ENCODE measurements at regions not wholly inside any gene's neighbourhood (a gene's known extent, or its start where the extent isn't known, plus 50 kb on each side); places are given as distances from the start of the nearest gene placed in this dataset.
A peak's percentile ranks its signal among the peaks of the same experiment; 100 is the strongest.
"Not testable (repeated sequence)": the region's sequence is repeated elsewhere in the genome, so short reads cannot be mapped to it uniquely, and the experiment has no call there.

DNA sequence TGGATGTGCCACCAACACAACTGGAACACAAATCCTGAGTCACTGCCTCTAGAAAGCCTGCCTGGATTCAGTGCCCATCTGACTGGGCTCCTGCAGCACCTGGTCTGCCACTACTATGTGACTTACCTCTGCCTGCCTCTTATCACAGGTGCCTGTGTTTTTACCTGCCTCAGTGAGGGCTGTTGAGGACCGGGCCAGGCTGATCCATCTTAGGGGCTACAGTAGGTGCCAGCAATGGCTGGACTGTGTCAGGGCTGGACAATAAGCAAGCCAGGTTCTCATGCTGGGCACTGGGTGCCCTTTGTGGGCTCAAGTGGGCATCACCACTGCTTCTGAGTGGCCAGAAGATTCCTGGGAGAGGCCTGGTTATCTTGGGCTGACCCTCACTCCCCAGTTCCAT, 948.6 kb upstream of the TPTE start:
- not testable (repeated sequence) for DNase-seq

DNA sequence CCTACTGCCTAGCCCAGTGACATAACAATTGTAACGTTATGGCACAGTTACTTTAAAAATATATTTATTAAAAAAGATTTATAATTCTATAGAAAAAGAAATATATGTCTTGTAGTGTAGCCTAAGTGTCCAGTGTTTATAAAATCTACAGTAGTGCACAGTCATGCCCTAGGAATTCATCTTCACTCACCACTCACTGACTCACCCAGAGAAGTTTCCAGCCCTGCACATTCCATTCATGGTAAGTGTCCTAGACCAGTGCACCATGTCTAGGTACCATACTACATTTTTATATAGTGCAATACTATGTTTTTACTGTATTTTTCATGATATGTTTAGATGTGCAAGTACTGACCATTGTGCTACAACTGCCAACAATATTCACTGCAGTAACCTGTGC, 947.9 kb upstream of the TPTE start:
- not testable (repeated sequence) for DNase-seq

DNA sequence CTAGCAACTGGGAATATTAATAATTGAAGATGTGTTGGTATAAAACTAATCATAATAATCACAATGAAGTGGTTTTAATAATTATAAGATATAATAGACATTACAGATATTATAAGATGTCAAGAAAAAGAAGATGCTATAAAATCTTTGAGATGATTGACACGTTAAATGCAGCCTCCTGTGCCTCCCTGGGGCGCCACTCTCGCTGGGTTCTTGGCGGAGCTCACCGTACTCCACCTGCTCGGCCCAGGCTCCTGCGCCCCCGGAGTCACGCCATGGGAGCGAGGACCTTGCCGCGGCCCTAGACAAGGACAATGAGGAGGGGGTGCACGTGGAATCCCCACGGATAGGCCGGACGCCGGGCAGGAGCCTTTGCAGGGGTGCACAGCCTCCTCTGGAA, 942.1 kb upstream of the TPTE start:
- DNase-seq, result not testable (repeated sequence)

DNA sequence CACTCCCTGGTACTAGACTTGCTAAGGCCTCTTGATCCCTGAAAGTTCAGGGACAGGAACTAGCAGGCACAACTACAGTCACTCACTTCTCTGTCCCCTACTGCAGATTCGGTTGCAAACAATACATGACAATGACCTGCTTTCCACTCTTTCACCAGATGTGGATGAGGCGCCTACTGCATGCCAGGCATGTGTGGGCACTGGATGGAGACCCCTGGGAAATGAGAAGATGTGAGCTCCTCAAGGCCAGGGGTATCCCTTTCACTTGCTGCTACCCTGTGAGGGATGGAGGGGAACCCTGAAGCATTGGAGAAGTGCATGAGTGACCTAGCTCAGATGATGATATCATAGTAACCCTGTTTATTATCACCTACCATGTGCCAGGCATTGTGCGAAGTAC, 933.4 kb upstream of the TPTE start:
- not testable (repeated sequence) for DNase-seq

DNA sequence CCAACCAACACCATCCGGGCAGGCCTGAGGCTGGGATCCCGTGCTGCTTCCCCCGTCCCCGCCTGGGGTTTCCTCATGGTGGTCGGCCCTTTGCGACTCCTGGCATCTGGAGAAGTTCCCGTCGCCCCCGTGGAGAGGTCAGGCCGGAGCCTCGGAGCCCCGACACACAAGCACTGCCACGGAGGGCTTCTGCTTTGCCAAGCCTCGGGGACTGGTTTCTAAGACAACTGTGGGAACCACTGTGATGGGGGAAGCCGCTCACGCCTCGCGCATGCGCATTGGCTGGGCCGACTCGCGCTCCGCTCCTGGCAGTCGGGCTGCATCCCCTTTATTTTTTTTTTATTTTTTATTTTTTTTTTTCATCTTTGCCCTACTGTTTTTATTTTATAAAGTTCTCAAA, 928.8 kb upstream of the TPTE start:
- DNase-seq, result not testable (repeated sequence)

DNA sequence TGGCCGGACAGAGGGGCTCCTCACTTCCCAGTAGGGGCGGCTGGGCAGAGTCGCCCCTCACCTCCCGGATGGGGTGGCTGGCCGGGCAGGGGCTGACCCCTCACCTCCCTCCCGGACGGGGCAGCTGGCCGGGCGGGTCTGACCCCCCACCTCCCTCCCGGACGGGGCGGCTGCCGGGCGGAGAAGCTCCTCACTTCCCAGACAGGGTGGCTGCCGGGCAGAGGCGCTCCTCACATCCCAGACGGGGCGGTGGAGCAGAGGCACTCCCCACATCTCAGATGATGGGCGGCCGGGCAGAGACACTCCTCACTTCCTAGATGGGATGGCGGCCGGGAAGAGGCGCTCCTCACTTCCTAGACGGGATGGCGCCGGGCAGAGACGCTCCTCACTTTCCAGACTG, 927.7 kb upstream of the TPTE start:
- DNase-seq, result not testable (repeated sequence)

DNA sequence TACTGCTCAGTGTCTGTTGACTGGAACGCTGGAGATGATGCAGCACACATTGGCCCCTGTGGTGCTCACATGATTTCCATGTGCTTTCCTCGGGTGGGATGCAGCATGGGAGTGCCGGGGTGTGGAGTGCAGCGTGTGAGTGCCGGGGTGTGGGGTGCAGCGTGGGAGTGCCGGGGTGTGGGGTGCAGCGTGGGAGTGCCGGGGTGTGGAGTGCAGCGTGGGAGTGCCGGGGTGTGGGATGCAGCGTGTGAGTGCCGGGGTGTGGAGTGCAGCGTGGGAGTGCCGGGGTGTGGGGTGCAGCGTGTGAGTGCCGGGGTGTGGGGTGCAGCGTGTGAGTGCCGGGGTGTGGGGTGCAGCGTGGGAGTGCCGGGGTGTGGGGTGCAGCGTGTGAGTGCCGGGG, 907.4 kb upstream of the TPTE start:
- DNase-seq, result not testable (repeated sequence)

DNA sequence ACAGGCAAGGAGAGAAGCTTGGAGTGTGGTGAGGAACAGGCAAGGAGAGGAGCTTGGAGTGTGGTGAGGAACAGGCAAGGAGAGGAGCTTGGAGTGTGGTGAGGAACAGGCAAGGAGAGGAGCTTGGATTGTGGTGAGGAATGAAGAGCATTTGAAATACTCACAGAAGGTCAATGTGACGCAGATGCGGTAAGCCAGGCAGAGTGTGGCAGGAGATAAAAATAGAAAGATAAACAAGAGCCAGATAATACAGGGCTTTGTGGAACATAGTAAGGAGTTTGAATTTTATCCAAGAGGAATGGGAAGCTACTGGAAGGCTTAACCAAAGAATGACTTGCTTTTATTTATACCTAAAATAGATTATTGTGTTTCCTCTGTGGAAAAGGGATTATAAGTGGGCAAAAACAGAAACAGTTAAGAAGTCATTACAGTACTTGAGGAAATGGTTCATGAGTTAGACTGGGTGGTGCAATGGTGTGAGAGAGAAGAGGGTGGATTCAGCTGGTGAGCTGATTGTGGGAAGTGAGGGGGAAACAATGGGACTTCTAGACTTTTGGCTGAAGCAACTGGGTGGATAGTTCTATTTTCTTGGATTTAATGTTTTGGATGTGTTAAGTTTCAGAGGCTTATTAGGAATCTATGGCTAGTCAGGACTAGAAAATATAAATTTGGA, 900.1 kb upstream of the TPTE start:
- not testable (repeated sequence) for DNase-seq

DNA sequence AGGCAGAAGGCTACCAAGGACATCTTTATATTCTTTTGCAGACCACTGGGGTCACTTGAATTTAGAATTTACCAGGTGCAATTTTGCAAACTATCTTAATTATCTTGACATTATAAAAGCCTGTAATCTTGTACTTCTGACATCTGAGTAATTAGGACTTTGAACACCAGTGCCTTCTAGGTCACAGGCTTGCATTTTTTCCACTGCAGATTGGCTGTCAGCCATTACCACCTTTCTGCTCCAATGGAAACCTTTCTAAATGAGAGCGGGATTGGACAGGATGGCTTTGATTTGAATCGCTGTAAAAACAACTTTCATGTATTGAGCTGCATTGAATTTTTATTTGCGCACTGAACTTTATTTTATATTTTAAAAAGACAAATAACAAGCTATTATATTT, 893.3 kb upstream of the TPTE start:
- not testable (repeated sequence) for DNase-seq

DNA sequence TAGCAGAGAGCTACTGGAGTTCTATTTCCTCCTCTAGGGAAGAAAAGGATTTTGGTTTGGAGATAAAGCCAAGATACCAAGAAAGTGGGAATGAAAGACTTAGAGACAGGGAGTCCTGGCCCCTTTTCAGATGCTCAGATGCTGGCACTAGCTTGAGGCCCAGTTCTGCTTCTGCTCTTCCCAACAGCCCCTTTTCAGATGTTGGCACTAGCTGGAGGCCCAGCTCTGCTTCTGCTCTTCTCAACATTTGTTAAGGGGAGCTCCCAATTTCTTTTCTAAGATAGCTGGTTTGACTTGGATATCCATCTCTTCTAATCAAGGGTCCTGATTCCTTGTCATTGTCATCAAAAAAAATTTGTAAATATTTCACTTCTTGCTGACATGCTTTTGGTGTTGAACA, 874.0 kb upstream of the TPTE start:
- DNase-seq, result not testable (repeated sequence)

DNA sequence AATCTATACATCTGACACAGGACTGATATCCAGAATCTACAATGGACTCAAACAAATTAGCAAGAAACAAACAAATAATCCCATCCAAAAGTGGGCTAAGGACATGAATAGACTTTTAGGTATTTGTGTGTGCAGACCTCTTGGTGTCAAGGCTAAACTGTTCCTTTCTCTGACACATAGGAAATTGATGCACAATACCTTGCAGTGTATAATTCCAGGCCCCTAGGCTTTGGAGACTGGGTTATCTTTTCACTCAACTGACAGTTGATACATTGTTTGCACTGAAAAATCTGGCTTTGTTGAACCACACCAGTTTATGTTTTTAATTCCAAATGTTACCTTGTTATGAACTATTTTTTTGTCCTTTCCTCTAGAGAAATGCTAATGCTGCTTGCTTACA, 873.1 kb upstream of the TPTE start:
- peak in 1 of 2 donors; percentile 1 for DNase-seq

DNA sequence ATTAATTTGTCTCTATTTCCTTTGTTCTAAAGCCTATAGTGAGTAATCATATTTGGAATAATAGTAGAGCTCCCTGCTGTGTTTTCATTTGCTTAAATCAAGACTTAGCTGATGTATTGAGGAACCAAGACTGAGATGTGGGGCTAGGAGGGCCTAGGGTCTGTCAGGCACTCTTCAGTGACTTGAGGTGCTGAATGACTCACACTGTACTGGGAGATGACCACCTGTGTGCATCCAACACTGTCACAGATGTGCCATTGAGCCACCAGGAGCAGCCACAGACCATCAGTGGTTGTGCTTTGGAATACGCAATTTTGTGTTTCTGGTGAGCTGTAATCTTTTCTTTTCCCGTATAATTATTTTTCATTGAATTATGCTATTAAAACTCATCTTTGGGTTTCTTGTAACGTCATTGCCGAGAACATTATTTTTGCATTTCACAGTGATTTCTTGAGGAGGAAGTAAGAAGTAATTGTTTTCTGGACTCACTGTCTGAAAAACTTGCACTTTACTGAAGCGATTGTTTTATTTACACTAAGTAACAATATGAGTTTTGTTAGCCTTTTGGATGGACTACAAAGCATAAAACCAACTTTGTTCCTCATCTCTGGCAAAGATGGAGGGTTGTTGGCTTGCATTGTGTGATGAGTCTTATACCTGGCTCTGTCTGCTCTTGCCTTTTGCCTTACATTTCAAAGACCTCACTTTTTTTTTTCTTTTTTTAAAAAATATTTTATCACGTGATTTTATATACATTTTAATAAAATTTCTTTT, 872.2 kb upstream of the TPTE start:
- DNase-seq, result peak in 1 of 2 donors; percentile 0

DNA sequence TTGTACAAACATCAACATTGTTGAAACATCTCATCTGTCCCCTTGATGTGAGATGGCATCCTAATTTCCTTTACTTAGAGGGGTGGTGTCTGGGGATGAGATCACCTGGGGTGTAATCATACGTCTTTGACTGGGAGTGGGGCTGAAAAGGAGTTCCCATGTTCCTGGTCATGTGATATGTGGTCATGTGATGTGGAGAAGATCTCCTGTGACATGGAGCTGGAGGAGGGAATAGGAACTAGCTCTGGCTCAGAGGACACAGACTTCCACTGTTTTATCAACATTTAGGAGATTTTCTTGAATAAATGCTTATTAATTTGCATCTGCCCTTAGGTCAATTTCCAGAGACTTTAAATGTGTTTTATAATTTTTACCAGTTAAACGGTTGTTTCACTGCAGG, 868.6 kb upstream of the TPTE start:
- peak in 1 of 2 donors; percentile 0 for DNase-seq

DNA sequence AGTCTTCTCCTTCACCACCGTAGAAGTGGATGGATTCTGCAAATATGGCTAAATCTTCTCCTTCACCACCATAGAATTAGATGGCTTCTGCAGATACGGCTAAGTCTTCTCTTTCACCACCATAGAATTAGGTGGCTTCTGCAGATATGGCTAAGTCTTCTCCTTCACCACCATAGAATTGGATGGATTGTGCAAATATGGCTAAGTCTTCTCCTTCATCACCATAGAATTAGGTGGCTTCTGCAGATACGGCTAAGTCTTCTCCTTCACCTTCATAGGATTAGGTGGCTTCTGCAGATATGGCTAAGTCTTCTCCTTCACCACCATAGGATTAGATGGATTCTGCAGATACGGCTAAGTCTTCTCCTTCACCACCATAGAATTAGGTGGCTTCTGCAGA, 866.2 kb upstream of the TPTE start:
- not testable (repeated sequence) for DNase-seq

DNA sequence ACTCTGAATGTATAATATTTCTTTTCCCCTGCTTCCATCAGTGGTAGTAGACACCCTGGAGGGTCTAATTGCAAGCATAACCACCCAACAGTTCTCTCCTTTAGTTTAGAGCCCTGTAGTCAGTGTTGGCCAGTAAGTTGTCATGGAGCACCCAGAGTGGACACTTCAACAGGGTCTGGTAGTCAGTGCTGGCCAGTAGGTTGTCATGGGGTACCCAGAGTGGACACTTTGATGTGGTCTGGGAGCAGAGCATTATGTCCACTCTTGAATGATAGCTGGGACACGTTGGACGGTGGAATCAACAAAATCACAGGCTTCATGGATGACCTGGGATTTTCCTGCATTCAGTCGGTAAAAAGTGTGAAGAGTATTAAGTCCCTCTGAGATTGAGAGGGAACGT, 864.9 kb upstream of the TPTE start:
- not testable (repeated sequence) for DNase-seq

DNA sequence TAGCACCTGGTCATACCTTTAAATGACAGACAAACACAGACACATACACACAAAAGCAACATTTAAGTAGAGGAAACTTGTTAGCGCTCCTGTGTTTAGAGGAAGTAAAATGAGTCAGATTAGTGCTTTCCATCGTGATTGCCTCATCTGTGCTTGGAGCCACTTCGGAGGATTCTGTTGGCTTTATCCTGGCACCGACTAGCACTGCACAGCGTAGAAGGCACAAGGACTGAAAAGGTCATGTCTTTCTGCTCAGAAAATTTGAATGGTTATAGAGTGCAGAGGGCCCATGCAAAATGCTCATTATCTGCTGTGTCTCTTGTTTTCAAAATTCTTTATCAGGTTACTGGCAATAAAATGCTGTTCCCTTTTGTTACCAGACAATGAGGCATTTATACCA, 863.6 kb upstream of the TPTE start:
- peak in 1 of 2 donors; percentile 1 for DNase-seq

DNA sequence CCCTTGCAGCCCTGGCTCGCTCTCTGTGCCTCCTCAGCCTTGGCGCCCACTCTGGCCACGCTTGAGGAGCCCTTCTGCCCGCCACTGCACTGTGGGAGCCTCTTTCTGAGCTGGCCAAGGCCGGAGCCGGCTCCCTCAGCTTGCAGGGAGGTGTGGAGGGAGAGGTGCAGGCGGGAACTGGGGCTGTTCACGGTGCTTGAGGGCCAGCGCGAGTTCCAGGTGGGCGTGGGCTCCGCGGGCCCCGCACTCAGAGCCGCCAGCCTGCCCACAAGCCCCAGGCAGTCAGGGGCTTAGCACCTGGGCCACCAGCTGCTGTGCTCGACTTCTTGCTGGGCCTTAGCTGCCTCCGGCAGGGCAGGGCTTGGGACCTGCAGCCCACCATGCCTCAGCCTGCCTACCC, 861.5 kb upstream of the TPTE start:
- not testable (repeated sequence) for DNase-seq

DNA sequence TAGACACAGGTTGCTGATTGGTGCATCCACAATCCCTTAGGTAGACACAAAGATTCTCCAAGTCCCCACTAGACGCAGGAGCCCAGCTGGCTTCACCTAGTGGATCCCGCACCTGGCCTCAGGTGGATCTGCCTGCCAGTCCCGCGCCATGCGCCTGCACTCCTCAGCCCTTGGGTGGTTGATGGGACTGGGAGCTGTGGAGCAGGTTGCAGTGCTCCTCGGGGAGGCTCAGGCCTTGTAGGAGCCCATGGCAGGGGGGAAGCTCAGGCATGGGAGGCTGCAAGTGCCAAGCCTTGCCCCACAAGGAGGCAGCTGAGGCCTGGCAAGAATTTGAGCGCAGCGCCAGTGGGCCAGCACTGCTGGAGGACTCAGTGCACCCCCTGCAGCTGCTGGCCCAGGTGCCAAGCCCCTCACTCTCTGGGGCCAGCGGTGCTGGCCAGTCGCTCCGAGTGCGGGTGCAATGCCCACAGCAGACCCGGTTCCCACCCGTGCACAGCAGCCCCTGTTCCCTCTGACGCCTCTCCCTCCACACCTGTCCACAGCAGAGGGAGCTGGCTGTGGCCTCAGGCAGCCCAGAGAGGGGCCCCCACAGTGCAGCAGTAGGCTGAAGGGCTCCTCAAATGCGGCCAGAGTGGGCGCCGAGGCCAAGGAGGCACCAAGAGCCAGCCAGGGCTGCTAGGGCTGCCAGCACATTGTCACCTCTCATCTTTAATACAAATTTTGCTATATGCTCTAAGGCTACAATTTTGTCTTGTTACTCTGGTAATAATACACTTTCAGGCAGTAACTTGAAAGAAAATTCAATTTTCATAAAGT, 857.3 kb upstream of the TPTE start:
- DNase-seq, result not testable (repeated sequence)

DNA sequence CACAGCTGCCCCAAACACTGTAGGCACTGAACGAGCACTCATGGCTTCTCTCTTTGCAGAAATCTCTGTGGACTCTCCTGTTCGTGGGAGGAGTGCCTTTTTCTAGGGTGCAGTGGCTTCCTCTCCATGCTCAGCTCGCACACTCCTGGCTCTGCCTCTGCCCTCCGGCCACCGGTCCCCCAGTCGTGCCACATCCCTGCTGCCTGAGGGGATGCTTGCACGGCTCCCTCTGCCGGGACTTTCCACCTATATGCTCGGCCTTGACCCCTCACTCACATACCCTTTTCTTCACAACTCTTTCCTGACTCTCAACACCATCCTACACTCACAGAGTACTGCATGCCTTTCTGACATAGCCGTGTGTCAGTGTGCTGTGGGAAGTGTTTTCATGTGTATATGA, 845.6 kb upstream of the TPTE start:
- not testable (repeated sequence) for DNase-seq

DNA sequence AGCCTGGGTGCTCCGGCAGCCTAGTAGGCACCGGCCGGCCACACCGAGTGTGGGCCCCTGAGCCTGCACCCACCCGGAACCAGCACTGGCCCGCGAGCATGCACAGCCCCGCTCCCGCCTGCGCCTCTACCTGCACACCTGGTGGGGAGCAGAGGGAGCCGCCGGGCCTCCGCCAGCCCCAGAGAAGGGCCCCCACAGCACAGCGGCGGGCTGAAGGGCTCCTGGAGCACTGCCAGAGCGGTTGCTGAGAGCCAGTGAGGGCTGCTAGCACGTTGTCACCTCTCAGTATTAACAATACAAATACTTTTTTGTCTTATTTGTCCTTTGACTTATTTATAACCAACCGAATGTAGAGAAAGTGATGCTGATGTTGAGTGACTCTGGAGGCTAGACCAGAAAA, 842.4 kb upstream of the TPTE start:
- not testable (repeated sequence) for DNase-seq

DNA sequence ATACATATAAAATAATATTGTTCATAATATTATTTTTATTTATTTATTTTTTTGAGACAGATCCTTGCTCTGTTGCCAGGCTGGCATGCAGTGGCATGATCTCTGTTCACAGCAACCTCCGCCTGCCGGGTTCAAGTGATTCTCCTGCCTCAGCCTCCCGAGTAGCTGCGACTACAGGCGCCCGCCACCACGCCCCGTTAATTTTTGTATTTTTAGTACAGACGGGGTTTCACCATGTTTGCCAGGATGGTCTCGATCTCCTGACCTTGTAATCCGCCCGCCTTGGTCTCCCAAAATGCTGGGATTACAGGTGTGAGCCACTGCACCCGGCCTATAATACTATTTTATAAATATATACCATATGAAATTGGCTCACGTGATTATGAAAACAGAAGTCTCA, 832.4 kb upstream of the TPTE start:
- DNase-seq, result not testable (repeated sequence)

DNA sequence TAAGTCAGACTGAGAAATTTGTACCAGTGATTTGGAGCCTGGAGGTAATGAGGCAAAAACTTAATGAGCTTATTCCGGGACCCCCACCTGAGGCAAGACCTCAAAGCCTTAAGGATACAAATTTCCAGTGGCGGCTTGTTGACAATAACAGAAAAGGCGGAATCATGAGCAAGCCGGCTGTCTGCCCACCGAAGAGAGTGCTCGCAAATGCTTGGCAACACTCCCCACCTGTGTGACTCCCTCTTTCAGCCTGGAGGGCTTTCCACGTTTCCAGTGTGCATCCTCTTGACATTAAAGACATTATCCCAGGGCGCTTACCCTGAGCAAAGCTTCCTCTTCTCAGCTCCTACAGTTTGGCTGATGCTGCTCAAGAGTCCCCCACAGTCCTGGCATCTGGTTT, 830.4 kb upstream of the TPTE start:
- DNase-seq, result not testable (repeated sequence)

DNA sequence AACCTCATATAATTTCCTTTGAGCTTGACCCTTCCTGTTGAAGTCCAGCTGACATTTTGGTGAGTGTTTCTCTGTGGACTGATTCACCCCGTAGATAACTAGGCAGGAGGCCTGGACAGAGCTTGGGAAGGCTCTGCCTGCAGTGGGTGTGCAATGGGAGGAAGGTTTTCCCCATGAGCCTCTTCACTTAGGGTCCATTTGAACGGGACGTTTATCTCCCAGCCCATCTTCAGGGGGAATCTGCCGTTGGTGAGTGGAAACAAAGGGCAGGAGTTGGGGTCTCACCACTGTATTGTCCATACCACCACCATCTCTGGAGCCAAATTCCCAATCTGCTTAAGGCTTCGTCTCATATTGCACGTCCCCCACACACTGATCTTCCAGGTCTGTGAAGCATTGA, 825.6 kb upstream of the TPTE start:
- not testable (repeated sequence) for DNase-seq
